ENCODE measurements at regions not wholly inside any gene's neighbourhood (a gene's known extent, or its start where the extent isn't known, plus 50 kb on each side); places are given as distances from the start of the nearest gene placed in this dataset.

DNA sequence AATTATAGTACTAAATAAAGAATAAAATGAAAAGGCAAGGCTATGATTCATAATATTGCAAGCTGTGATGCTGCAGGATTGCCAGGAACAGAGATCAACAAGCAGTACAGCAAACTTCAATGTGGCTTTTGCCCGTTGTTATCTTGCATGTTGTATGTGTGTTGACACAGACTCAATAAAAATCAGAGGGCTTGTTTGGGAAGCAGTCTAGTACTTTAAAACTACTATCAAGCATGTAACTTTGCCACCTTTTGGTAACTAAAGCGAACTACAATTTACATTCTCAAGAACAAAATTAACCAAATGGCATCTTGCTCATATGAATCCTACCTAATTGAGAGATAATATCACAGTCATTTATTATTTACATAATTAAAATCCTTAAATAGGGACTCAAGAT lies 79.8 kb upstream of the GPM6A start:
- TF ChIP-seq, protein P1, sequence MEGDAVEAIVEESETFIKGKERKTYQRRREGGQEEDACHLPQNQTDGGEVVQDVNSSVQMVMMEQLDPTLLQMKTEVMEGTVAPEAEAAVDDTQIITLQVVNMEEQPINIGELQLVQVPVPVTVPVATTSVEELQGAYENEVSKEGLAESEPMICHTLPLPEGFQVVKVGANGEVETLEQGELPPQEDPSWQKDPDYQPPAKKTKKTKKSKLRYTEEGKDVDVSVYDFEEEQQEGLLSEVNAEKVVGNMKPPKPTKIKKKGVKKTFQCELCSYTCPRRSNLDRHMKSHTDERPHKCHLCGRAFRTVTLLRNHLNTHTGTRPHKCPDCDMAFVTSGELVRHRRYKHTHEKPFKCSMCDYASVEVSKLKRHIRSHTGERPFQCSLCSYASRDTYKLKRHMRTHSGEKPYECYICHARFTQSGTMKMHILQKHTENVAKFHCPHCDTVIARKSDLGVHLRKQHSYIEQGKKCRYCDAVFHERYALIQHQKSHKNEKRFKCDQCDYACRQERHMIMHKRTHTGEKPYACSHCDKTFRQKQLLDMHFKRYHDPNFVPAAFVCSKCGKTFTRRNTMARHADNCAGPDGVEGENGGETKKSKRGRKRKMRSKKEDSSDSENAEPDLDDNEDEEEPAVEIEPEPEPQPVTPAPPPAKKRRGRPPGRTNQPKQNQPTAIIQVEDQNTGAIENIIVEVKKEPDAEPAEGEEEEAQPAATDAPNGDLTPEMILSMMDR (IDR thresholded peaks at IDR 0.05; ENCODE audit: low read depth, low read length), result no peak
- DNase-seq (ENCODE audit: extremely low read depth, low read depth), result no peak

DNA sequence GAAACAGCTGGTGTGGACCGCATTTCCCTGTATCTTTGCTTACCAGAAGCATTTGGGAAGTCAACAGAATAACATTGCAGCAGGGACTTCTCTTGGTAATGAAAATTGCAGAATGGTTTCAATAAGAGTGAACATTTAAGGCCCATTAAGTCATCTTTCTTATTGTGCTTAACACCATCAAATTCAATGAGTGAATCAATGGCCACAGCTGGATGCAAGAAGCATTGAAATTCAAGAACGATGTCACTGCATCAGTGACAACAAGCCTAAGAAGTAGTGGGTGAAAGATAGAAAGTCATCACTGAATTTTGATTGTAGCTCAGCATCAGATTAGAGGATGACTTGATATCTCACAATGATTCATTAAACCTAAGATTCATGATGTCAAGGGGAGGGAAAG lies 93.9 kb upstream of the GPM6A start:
- no peak for DNase-seq (ENCODE audit: extremely low read depth, low read depth)
- TF ChIP-seq, protein P1 (IDR thresholded peaks at IDR 0.05; ENCODE audit: low read depth, low read length), result no peak

DNA sequence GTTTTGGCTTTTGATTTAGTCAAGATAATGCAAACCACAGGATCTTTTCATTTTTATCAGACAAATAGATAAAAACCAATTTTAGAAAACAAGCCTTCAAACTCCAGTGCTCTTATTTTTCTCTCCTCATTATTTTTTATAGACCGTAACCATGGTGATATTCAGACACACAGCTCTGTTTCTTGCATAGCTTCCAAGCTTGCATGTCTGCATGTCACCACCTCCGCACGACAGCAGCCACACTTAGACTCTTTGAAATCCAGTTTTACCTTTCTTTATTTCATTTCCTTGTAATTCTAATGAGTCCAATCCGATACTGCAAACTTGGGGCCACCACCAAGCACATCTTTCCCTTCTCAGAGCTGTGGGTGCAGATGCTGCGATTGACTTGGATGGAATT lies 94.3 kb upstream of the GPM6A start:
- TF ChIP-seq, protein P1 (IDR thresholded peaks at IDR 0.05; ENCODE audit: low read depth, low read length), result no peak
- DNase-seq (ENCODE audit: extremely low read depth, low read depth), result no peak

DNA sequence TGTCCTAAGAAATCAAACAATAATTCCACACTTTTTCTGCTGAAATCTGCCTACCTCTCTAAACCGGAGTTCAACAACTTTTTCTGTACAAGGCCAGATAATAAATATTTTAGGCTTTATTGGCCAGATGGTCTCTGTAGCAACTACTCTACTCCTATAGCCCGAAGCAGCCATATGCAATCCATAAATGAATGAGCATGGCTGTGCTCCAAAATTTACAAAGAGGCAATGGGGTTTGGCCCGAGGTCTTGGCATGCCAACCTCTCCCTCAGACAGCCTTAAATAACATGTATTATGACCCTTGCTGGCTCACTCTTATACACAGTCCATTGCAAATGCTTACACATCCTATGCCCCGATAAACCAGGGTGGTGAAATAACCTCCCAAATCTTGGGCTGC lies 98.6 kb upstream of the GPM6A start:
- TF ChIP-seq, protein P1 (IDR thresholded peaks at IDR 0.05; ENCODE audit: low read depth, low read length), result no peak
- DNase-seq (ENCODE audit: extremely low read depth, low read depth), result no peak

DNA sequence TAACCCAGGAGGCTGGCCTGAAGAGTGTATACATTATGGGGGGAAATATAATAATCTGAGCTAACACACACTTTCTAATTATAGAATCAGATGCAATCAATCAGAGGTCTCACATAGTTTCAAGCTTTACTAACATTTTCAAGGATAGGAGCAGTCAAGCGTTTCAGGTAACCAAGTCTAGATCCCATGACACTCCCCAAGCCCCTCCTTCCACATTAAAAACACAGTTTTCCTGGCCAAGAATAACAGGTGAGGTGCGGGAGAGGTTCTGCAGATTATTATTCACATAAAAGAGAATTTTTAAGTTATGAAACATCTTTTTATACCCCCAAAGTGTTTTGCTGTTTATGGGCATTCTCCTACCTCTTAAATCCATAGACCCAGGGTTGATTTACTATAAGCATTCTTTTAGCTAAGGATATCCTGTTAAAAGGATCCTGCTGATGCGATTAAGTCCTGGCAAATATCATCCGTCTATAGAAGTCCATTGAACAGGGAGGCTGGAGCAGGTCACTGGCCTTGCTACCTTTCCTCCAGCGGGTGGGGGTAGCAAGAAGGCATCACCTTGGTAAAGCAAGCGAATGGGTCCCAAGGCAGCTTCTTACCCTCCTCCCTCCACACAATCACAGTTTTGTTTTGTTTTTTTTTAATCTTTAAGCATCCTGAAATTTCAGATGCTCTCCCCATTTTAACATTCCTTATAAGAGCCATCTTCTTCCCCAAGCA lies 104.7 kb upstream of the GPM6A start:
- DNase-seq (ENCODE audit: extremely low read depth, low read depth), result no peak
- TF ChIP-seq, protein P1 (IDR thresholded peaks at IDR 0.05; ENCODE audit: low read depth, low read length), result no peak

DNA sequence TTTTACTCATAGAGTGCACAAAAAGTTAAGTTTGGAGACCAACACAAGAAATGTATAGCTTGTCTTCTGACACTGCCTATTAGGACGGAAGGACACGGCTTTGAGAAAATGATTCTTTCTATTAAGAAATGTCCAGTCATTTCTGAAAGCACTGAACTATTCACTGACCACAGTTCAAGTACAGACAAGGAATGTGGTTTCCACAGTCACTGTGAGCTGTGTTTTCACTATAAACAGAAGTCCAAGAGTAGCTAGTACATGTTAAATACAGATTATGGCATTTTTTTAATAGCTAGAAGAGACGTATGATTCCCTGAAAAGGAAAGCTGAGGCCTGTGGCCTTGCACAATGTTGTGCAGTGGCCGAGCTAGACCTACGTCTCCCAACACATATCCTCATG lies 115.1 kb upstream of the GPM6A start:
- TF ChIP-seq, protein P1 (IDR thresholded peaks at IDR 0.05; ENCODE audit: low read depth, low read length), result no peak
- DNase-seq (ENCODE audit: extremely low read depth, low read depth), result no peak

DNA sequence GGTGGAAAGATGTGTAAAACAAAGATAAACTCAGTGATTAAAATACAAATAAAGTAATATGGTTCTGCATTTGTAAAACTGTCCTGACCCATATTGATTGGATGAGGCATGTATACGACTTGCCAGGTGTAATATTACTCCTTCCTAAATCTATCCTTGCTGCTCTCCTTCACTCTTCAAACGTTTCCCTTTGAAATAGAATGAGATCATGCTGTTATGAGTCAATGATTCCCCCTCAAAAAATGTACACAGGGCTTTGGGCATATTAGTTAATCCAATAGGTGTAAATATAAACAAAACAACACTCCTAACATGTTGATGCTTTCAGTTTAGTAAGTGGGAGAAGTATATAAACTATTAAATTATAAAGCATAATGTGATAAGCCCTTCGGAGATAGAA lies 117.4 kb upstream of the GPM6A start:
- DNase-seq (ENCODE audit: extremely low read depth, low read depth), result no peak
- TF ChIP-seq, protein P1 (IDR thresholded peaks at IDR 0.05; ENCODE audit: low read depth, low read length), result no peak
